ENCODE measurements at regions not wholly inside any gene's neighbourhood (a gene's known extent, or its start where the extent isn't known, plus 50 kb on each side); places are given as distances from the start of the nearest gene placed in this dataset.

GRCh38 chr4:63017300-63017699 is 1392.0 kb downstream of the TECRL start:
- WGBS (ENCODE audit: extremely low coverage, insufficient read length, low lambda C conversion rate): no CpG with 5 or more reads among the region's 2 CpGs
- H3K18ac ChIP-seq (ENCODE audit: insufficient read length, low read depth, low read length): no peak overlapping the region
- no peak overlapping the region for H3K27ac Mint-ChIP-seq

More at GRCh38 chr4:63017300-63017699, 1392.0 kb downstream of the TECRL start:
- H4K8ac ChIP-seq (replicated peaks; ENCODE audit: insufficient read length, low read depth, low read length): no peak overlapping the region
- H3K4me2 ChIP-seq (ENCODE audit: insufficient read depth, insufficient read length, low read length): no peak overlapping the region
- no peaks in the 10 kb centered on the region for H3K23me2 ChIP-seq (ENCODE audit: insufficient read length, low read depth, low read length, poor library complexity, severe bottlenecking)
- no peak overlapping the region for H2BK12ac ChIP-seq (ENCODE audit: insufficient read length, low read depth, low read length)
- no peak for DNase-seq
- H3K79me1 ChIP-seq (ENCODE audit: insufficient read depth, low read depth, low read length, poor library complexity, severe bottlenecking): no peaks in the 10 kb centered on the region
- no peak overlapping the region for H3K4ac ChIP-seq (ENCODE audit: low read depth, low read length)
- H3K9me3 ChIP-seq (ENCODE audit: control insufficient read depth, low read depth, low read length): no peaks in the 10 kb centered on the region
- H3K9ac ChIP-seq (ENCODE audit: extremely low read depth, insufficient read length, low read length): no peak overlapping the region
- H3K79me2 ChIP-seq (ENCODE audit: insufficient read depth, low read length): no peaks in the 10 kb centered on the region
- no peak overlapping the region for H3K23ac ChIP-seq (ENCODE audit: insufficient read length, low read depth, low read length)
- no peak overlapping the region for H4K91ac ChIP-seq (ENCODE audit: insufficient read length, low read depth, low read length)
- no peak overlapping the region for H2AK5ac ChIP-seq (ENCODE audit: insufficient read length, low read length)
- H3T11ph ChIP-seq (ENCODE audit: low read length): no peak overlapping the region
- Mint-ChIP-seq H3K36me3 (ENCODE audit: insufficient read depth in 1 of 3, low read depth in 3 of 3) (no peaks in the 10 kb centered on the region; a peak in 1 of 7 replicates), H3K27me3 (ENCODE audit: low read depth) (no peaks in the 10 kb centered on the region), H3K4me1 (no peaks in the 10 kb centered on the region), H3K9me3 (peaks cover 0 to 3% of the 10 kb centered on the region in 2 experiments; a peak in 1 of 5 replicates), H3K4me3 (no peak overlapping the region)
- H3K56ac ChIP-seq (ENCODE audit: insufficient read length, low read depth, low read length): no peak overlapping the region
- H2AFZ ChIP-seq (ENCODE audit: low read length): no peak overlapping the region
- no peak overlapping the region for H4K5ac ChIP-seq (ENCODE audit: insufficient read length, low read depth, low read length)
- no peak overlapping the region for H2BK5ac ChIP-seq (ENCODE audit: insufficient read length, low read length)
- TF ChIP-seq CTCF (conservative IDR thresholded peaks at IDR 0.05): no peak
- no peaks in the 10 kb centered on the region for H4K20me1 ChIP-seq (ENCODE audit: control insufficient read depth, insufficient read depth, insufficient read length)
- H3K14ac ChIP-seq (ENCODE audit: insufficient read depth, low read length): no peak overlapping the region
- no peak overlapping the region for H2BK120ac ChIP-seq (ENCODE audit: low read depth, low read length, poor library complexity, severe bottlenecking)
- no peaks in the 10 kb centered on the region for H3K4me1 ChIP-seq (ENCODE audit: insufficient read depth, low read length)
- no peak overlapping the region for H2BK20ac ChIP-seq (ENCODE audit: low read depth, low read length, poor library complexity, severe bottlenecking)
- H3K27me3 ChIP-seq (ENCODE audit: insufficient read depth, low read length): no peaks in the 10 kb centered on the region
- H3K27ac ChIP-seq (ENCODE audit: insufficient read length, low read depth, low read length): no peak overlapping the region
- H2BK15ac ChIP-seq (ENCODE audit: low read depth, low read length): no peak overlapping the region

Data from H9 (cell line).